ENCODE measurements at regions not wholly inside any gene's neighbourhood (a gene's known extent, or its start where the extent isn't known, plus 50 kb on each side); places are given as distances from the start of the nearest gene placed in this dataset.

DNA sequence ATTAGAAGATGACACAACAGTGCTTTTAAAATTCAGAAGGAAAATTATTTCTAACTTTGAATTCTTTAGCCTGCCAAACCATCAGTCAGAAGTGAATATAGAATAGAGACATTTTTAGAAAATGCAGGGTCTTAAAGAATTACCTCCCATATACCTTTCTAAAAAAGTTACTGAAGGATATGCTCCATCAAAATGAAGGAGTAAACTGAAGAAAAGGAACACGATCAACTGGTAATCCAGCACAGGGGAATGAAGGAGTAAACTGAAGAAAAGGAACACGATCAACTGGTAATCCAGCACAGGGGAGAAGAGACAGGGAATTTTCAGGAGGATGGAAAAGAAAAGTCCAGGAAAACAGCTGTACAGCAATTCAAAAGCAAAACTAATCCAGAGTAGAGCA, 75.4 kb upstream of the LDLRAD3 start:
- no peak overlapping the region for H3K27ac Mint-ChIP-seq
- Histone ChIP-seq H3K27ac (ENCODE audit: low read length) (no peak overlapping the region), H3K4me1 (ENCODE audit: control insufficient read depth in 1 of 2, extremely low read depth in 1 of 2, insufficient read depth in 2 of 2, low read length in 2 of 2) (no peaks in the 10 kb centered on the region), H3K36me3 (ENCODE audit: control insufficient read depth in 2 of 2, extremely low read depth in 1 of 2, insufficient read depth in 1 of 2, low read length in 1 of 2) (no peaks in the 10 kb centered on the region), H3K27me3 (replicated peaks in 1 of 2; ENCODE audit: control insufficient read depth in 2 of 2, extremely low read depth in 1 of 2, insufficient read depth in 2 of 2, low read length in 1 of 2) (peaks cover 0 to 2% of the 10 kb centered on the region in 2 experiments), H3K4me3 (ENCODE audit: control insufficient read depth in 1 of 2, extremely low read depth in 1 of 2, low read length in 1 of 2) (no peak overlapping the region), H3K9me3 (peaks cover 5% of the 10 kb centered on the region)
- peaks cover 14 to 33% (median 16%) of the 10 kb centered on the region in 3 donors for H3K9me3 Mint-ChIP-seq
- no peaks in the 10 kb centered on the region for H3K36me3 Mint-ChIP-seq
- no CpG with 5 or more reads among the region's 2 CpGs for WGBS (ENCODE audit: insufficient coverage)
- H3K27me3 Mint-ChIP-seq: peaks cover 4 to 7% of the 10 kb centered on the region in 2 donors
- ChIA-PET POLR2A (no interaction called here), CTCF (no interaction called here)
- ATAC-seq (replicated peaks in 1 of 4): no peak
- no peak overlapping the region for H3K4me3 Mint-ChIP-seq
- no peak for DNase-seq
- H3K4me1 Mint-ChIP-seq: no peaks in the 10 kb centered on the region

DNA sequence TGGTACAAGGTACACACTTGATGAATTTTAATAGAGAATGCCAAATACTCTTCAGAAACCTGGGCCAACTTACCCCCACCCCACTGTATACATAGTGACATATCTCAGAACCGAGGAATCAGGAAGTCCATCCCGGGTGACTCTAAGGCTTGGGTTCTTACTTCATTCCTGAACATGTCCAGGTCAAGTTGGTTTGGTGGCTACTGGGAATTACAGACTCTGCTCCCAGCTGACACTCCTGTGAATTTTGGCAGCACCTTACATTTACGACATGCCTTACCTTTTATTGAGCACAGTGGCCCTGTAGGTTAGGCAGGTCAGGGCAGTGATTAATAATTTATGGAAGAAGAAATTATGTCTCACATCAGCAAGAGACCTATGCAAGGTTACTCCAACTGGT, 70.1 kb upstream of the LDLRAD3 start:
- Histone ChIP-seq H3K27me3 (replicated peaks in 1 of 2; ENCODE audit: control insufficient read depth in 2 of 2, extremely low read depth in 1 of 2, insufficient read depth in 2 of 2, low read length in 1 of 2) (no peaks in the 10 kb centered on the region), H3K9me3 (peaks cover 5% of the 10 kb centered on the region), H3K4me1 (ENCODE audit: control insufficient read depth in 1 of 2, extremely low read depth in 1 of 2, insufficient read depth in 2 of 2, low read length in 2 of 2) (no peaks in the 10 kb centered on the region), H3K36me3 (ENCODE audit: control insufficient read depth in 2 of 2, extremely low read depth in 1 of 2, insufficient read depth in 1 of 2, low read length in 1 of 2) (no peaks in the 10 kb centered on the region), H3K27ac (ENCODE audit: low read length) (no peak overlapping the region), H3K4me3 (ENCODE audit: control insufficient read depth in 1 of 2, extremely low read depth in 1 of 2, low read length in 1 of 2) (no peak overlapping the region)
- Mint-ChIP-seq H3K27me3 (peaks cover 11 to 18% of the 10 kb centered on the region in 2 donors), H3K36me3 (no peaks in the 10 kb centered on the region), H3K4me1 (no peaks in the 10 kb centered on the region), H3K4me3 (no peak overlapping the region), H3K27ac (no peak overlapping the region), H3K9me3 (peaks cover 3 to 17% (median 4%) of the 10 kb centered on the region in 3 donors)
- POLR2A ChIA-PET: no interaction called here
- no CpG with 5 or more reads among the region's 3 CpGs for WGBS (ENCODE audit: insufficient coverage)
- no peak for ATAC-seq (replicated peaks in 1 of 4)
- DNase-seq: no peak
- CTCF ChIA-PET: no interaction called here

DNA sequence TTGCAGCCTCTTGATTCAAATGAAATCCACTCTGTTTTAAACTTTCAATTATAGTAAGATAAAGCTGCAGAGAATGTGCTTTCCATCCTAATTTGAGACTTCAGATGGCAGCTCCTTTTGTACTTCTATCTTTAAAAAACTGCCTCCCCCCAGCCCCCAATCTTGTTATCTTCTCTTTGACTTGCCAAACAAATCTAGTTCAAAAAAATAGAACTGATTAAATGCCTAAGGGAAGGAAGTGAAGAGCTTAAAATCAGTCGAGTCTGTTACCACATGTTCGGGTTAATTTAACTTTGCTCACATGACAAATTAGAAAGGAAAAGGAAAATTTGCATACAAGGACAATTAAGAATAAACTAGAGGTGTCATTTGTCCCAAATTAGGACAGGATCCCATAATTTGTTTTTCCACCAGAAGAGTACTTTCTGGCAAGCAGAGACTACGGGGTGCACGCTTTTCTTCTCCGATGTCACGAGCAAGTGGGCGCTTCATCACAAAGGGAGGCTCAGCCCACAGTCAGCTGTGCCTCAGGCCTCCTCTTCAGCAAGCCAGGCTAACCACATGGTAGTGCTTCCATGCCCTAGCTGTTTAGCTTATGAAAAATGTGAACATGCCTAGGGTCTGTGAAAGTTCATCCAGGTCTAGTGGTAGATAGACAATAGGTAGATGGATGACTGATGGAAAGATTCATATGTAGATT, 69.0 kb upstream of the LDLRAD3 start:
- POLR2A ChIA-PET: no interaction called here
- Mint-ChIP-seq H3K4me3 (no peak overlapping the region), H3K36me3 (no peaks in the 10 kb centered on the region), H3K27me3 (peaks cover 11 to 21% of the 10 kb centered on the region in 2 donors), H3K4me1 (no peaks in the 10 kb centered on the region), H3K9me3 (peaks cover 3 to 6% (median 3%) of the 10 kb centered on the region in 3 donors), H3K27ac (no peak overlapping the region)
- Histone ChIP-seq H3K27me3 (replicated peaks in 1 of 2; ENCODE audit: control insufficient read depth in 2 of 2, extremely low read depth in 1 of 2, insufficient read depth in 2 of 2, low read length in 1 of 2) (no peaks in the 10 kb centered on the region), H3K9me3 (no peaks in the 10 kb centered on the region), H3K4me1 (ENCODE audit: control insufficient read depth in 1 of 2, extremely low read depth in 1 of 2, insufficient read depth in 2 of 2, low read length in 2 of 2) (no peaks in the 10 kb centered on the region), H3K4me3 (ENCODE audit: control insufficient read depth in 1 of 2, extremely low read depth in 1 of 2, low read length in 1 of 2) (no peak overlapping the region), H3K36me3 (ENCODE audit: control insufficient read depth in 2 of 2, extremely low read depth in 1 of 2, insufficient read depth in 1 of 2, low read length in 1 of 2) (no peaks in the 10 kb centered on the region), H3K27ac (ENCODE audit: low read length) (no peak overlapping the region)
- ATAC-seq (replicated peaks in 1 of 4): no peak
- no peak for DNase-seq
- CTCF ChIA-PET: no interaction called here
- 91% methylated on average over 5 of the region's 7 CpGs for WGBS (ENCODE audit: insufficient coverage)

DNA sequence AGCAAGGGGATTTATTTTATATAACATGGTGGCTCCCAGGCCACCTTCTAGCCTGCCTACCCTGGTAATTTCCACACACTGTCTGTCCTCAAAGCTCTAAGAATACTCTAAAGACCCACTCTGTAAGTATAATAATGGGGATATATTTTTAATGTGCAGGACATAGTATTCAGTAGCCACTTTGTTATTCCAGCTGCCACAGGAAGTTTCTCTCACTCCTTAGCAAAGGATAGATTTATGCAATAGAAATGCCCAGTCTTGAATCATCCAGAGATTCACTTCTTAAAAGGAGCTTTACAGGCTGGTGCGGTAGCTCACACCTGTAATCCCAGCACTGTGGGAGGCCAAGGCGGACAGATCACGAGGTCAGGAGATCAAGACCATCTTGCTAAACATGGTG, 68.4 kb upstream of the LDLRAD3 start:
- no peaks in the 10 kb centered on the region for H3K36me3 Mint-ChIP-seq
- no peak overlapping the region for H3K4me3 ChIP-seq (ENCODE audit: control insufficient read depth in 1 of 2, extremely low read depth in 1 of 2, low read length in 1 of 2)
- no peak for DNase-seq
- ChIA-PET CTCF (no interaction called here), POLR2A (no interaction called here)
- WGBS (ENCODE audit: insufficient coverage): no CpG with 5 or more reads among the region's 3 CpGs
- no peaks in the 10 kb centered on the region for H3K27me3 ChIP-seq (replicated peaks in 1 of 2; ENCODE audit: control insufficient read depth in 2 of 2, extremely low read depth in 1 of 2, insufficient read depth in 2 of 2, low read length in 1 of 2)
- H3K4me3 Mint-ChIP-seq: no peak overlapping the region
- H3K4me1 ChIP-seq (ENCODE audit: control insufficient read depth in 1 of 2, extremely low read depth in 1 of 2, insufficient read depth in 2 of 2, low read length in 2 of 2): no peaks in the 10 kb centered on the region
- no peak overlapping the region for H3K27ac ChIP-seq (ENCODE audit: low read length)
- no peak overlapping the region for H3K27ac Mint-ChIP-seq
- ATAC-seq (replicated peaks in 1 of 4): no peak
- peaks cover 11 to 21% of the 10 kb centered on the region in 2 donors for H3K27me3 Mint-ChIP-seq
- peaks cover 3 to 4% (median 3%) of the 10 kb centered on the region in 3 donors for H3K9me3 Mint-ChIP-seq
- H3K9me3 ChIP-seq: no peaks in the 10 kb centered on the region
- H3K4me1 Mint-ChIP-seq: no peaks in the 10 kb centered on the region
- H3K36me3 ChIP-seq (ENCODE audit: control insufficient read depth in 2 of 2, extremely low read depth in 1 of 2, insufficient read depth in 1 of 2, low read length in 1 of 2): no peaks in the 10 kb centered on the region

DNA sequence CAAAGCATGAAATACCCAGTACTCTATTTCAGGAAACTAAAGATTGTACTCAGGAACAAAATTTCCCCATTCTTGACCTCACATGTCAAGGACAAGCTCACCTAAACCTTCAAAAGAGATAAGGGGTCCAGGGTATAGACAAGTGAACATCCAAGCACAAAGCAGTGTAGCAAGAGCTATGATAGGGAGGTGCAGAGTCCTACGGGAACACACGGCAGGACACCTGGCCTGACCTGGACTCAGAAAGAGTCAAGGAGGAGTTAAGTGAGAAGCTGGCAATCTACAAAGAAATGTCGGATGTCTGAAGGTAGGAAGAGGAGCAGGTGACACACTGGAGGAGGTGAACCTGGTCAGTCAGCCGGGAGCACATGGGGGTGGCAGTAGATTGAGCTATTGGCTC, 67.1 kb upstream of the LDLRAD3 start:
- ChIA-PET POLR2A (no interaction called here), CTCF (no interaction called here)
- no peaks in the 10 kb centered on the region for H3K9me3 ChIP-seq
- ATAC-seq (replicated peaks in 1 of 4) (no peak), DNase-seq (no peak)
- no peaks in the 10 kb centered on the region for H3K4me1 Mint-ChIP-seq
- no peak overlapping the region for H3K4me3 Mint-ChIP-seq
- H3K36me3 Mint-ChIP-seq: no peaks in the 10 kb centered on the region
- H3K4me1 ChIP-seq (ENCODE audit: control insufficient read depth in 1 of 2, extremely low read depth in 1 of 2, insufficient read depth in 2 of 2, low read length in 2 of 2): no peaks in the 10 kb centered on the region
- no peak overlapping the region for H3K27ac ChIP-seq (ENCODE audit: low read length)
- H3K4me3 ChIP-seq (ENCODE audit: control insufficient read depth in 1 of 2, extremely low read depth in 1 of 2, low read length in 1 of 2): no peak overlapping the region
- 43% methylated on average over 1 of the region's 4 CpGs for WGBS (ENCODE audit: insufficient coverage)
- peaks cover 16% of the 10 kb centered on the region in 2 donors for H3K27me3 Mint-ChIP-seq
- no peaks in the 10 kb centered on the region for H3K27me3 ChIP-seq (replicated peaks in 1 of 2; ENCODE audit: control insufficient read depth in 2 of 2, extremely low read depth in 1 of 2, insufficient read depth in 2 of 2, low read length in 1 of 2)
- no peak overlapping the region for H3K27ac Mint-ChIP-seq
- H3K9me3 Mint-ChIP-seq: no peaks in the 10 kb centered on the region
- no peaks in the 10 kb centered on the region for H3K36me3 ChIP-seq (ENCODE audit: control insufficient read depth in 2 of 2, extremely low read depth in 1 of 2, insufficient read depth in 1 of 2, low read length in 1 of 2)

DNA sequence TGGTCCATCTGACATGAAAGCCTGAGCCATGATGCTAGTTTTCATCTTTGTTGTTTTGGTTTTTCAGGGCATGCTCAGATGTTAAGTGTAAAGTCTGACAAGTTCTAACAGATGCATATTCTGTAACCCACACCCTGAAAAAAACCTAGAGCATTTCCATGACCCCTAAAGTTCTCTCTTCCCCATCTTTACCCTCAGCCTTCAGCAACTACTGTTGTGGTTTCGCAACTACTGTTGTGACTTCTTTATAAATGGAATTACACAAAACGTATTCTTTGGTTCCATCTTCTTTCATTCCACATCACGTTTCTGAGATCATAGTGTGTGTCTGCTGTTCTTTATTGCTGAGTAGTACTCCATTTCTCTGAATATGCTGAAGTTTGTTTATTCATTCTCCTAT, 65.1 kb upstream of the LDLRAD3 start:
- H3K36me3 Mint-ChIP-seq: no peaks in the 10 kb centered on the region

DNA sequence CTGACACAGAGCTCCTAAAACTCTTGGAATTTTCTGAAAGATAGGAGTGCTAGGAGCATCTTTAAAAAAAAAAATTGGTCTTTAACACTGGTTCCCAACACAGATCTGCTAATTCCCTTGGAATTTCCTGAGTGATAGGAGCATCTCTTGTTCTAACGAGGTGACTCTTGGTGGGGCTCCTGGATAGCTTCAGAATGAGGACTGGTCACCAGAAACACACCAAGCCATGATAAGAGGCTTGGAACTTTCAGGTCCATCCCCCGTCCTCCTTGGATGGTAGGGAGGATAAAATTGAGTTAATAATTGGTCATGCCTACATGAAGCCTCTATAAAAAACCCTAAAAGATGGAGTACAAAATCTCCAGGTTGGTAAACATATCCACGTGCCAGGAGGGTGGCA, 64.5 kb upstream of the LDLRAD3 start:
- ATAC-seq (replicated peaks in 1 of 4) (no peak), DNase-seq (no peak)
- CTCF ChIA-PET: no interaction called here
- H3K27me3 ChIP-seq (replicated peaks in 1 of 2; ENCODE audit: control insufficient read depth in 2 of 2, extremely low read depth in 1 of 2, insufficient read depth in 2 of 2, low read length in 1 of 2): no peaks in the 10 kb centered on the region
- Mint-ChIP-seq H3K27me3 (peaks cover 12 to 13% of the 10 kb centered on the region in 2 donors), H3K4me3 (no peak overlapping the region), H3K27ac (no peak overlapping the region), H3K9me3 (no peaks in the 10 kb centered on the region), H3K36me3 (no peaks in the 10 kb centered on the region), H3K4me1 (no peaks in the 10 kb centered on the region)
- H3K27ac ChIP-seq (ENCODE audit: low read length): no peak overlapping the region
- WGBS (ENCODE audit: insufficient coverage): 14% methylated on average over 1 of the region's 3 CpGs
- no peak overlapping the region for H3K4me3 ChIP-seq (ENCODE audit: control insufficient read depth in 1 of 2, extremely low read depth in 1 of 2, low read length in 1 of 2)
- H3K36me3 ChIP-seq (ENCODE audit: control insufficient read depth in 2 of 2, extremely low read depth in 1 of 2, insufficient read depth in 1 of 2, low read length in 1 of 2): no peaks in the 10 kb centered on the region
- no peaks in the 10 kb centered on the region for H3K9me3 ChIP-seq
- no peaks in the 10 kb centered on the region for H3K4me1 ChIP-seq (ENCODE audit: control insufficient read depth in 1 of 2, extremely low read depth in 1 of 2, insufficient read depth in 2 of 2, low read length in 2 of 2)
- POLR2A ChIA-PET: no interaction called here

More for the DNA sequence above, 65.1 kb upstream of the LDLRAD3 start:
- POLR2A ChIA-PET: no interaction called here
- Mint-ChIP-seq H3K4me3 (no peak overlapping the region), H3K9me3 (no peaks in the 10 kb centered on the region), H3K27ac (no peak overlapping the region), H3K27me3 (peaks cover 13 to 15% of the 10 kb centered on the region in 2 donors), H3K4me1 (no peaks in the 10 kb centered on the region)
- H3K9me3 ChIP-seq: no peaks in the 10 kb centered on the region
- DNase-seq (no peak), ATAC-seq (replicated peaks in 1 of 4) (no peak)
- no peaks in the 10 kb centered on the region for H3K36me3 ChIP-seq (ENCODE audit: control insufficient read depth in 2 of 2, extremely low read depth in 1 of 2, insufficient read depth in 1 of 2, low read length in 1 of 2)
- H3K27me3 ChIP-seq (replicated peaks in 1 of 2; ENCODE audit: control insufficient read depth in 2 of 2, extremely low read depth in 1 of 2, insufficient read depth in 2 of 2, low read length in 1 of 2): no peaks in the 10 kb centered on the region
- no CpG with 5 or more reads among the region's 3 CpGs for WGBS (ENCODE audit: insufficient coverage)
- no peak overlapping the region for H3K27ac ChIP-seq (ENCODE audit: low read length)
- no peaks in the 10 kb centered on the region for H3K4me1 ChIP-seq (ENCODE audit: control insufficient read depth in 1 of 2, extremely low read depth in 1 of 2, insufficient read depth in 2 of 2, low read length in 2 of 2)
- CTCF ChIA-PET: no interaction called here
- H3K4me3 ChIP-seq (ENCODE audit: control insufficient read depth in 1 of 2, extremely low read depth in 1 of 2, low read length in 1 of 2): no peak overlapping the region
